COLO668 (cell line): ENCODE measurements at regions not wholly inside any gene's neighbourhood (a gene's known extent, or its start where the extent isn't known, plus 50 kb on each side); places are given as distances from the start of the nearest gene placed in this dataset.

Source experiments
- DNase-seq: peaks from one replicate; lab custom pipeline; 2025; ENCODE audit not compliant: unreplicated experiment; lab: John Stamatoyannopoulos, UW

GRCh38 chr2:215517391-215517790 lies 81.5 kb upstream of the FN1 start:
- no peak for DNase-seq

GRCh38 chr2:215514516-215514915 lies 78.6 kb upstream of the FN1 start:
- DNase-seq, result no peak

GRCh38 chr2:215511454-215512346 lies 75.8 kb upstream of the FN1 start:
- DNase-seq, result no peak

- no peak for DNase-seq
Measured at GRCh38 chr2:215507836-215508235, 72.0 kb upstream of the FN1 start.

GRCh38 chr2:215507136-215507535 lies 71.3 kb upstream of the FN1 start:
- DNase-seq, result no peak

- DNase-seq, result no peak
Measured at GRCh38 chr2:215506604-215506990, 70.7 kb upstream of the FN1 start.

GRCh38 chr2:215505044-215505786 lies 69.3 kb upstream of the FN1 start:
- DNase-seq, result no peak

GRCh38 chr2:215504547-215504946 lies 68.7 kb upstream of the FN1 start:
- no peak for DNase-seq

GRCh38 chr2:215503381-215503780 lies 67.5 kb upstream of the FN1 start:
- DNase-seq, result no peak

GRCh38 chr2:215500466-215500865 lies 64.6 kb upstream of the FN1 start:
- DNase-seq, result no peak

GRCh38 chr2:215499331-215499730 lies 63.5 kb upstream of the FN1 start:
- DNase-seq, result no peak

- no peak for DNase-seq
Measured at GRCh38 chr2:215498431-215498830, 62.6 kb upstream of the FN1 start.

- no peak for DNase-seq
Measured at GRCh38 chr2:215493376-215493775, 57.5 kb upstream of the FN1 start.

- no peak for DNase-seq
Measured at GRCh38 chr2:215489288-215489848, 53.5 kb upstream of the FN1 start.

GRCh38 chr2:215487002-215487372 lies 51.1 kb upstream of the FN1 start:
- no peak for DNase-seq

GRCh38 chr2:215486291-215487001 lies 50.6 kb upstream of the FN1 start:
- DNase-seq, result no peak
